ENCODE measurements at regions not wholly inside any gene's neighbourhood (a gene's known extent, or its start where the extent isn't known, plus 50 kb on each side); places are given as distances from the start of the nearest gene placed in this dataset.

GRCh38 chr1:5481889-5482288, 510.3 kb downstream of the NPHP4 start:
- DNase-seq (ENCODE audit: low read depth, low spot score): no peak
- in situ Hi-C loops (cut with MboI): no loop called here
- no TSS peak for BruUV-seq (replicated peaks)

More at GRCh38 chr1:5481889-5482288, 510.3 kb downstream of the NPHP4 start:
- WGBS (ENCODE audit: insufficient coverage, insufficient replicate concordance, low lambda C conversion rate, missing lambda C conversion rate): 9% methylated on average over 10 of the region's 10 CpGs
- intact Hi-C loops (cut with micrococcal nuclease; ENCODE audit: unreplicated experiment): no loop called here
- no peaks in the 10 kb centered on the region for H3K27me3 ChIP-seq (replicated peaks in 1 of 2; ENCODE audit: control insufficient read depth in 2 of 2, insufficient read depth in 2 of 2, low read length in 1 of 2)
- no peak for ATAC-seq
- no peak overlapping the region for H3K4me2 ChIP-seq (ENCODE audit: control insufficient read depth, insufficient read depth)
- no peak for FAIRE-seq
- H3K4me1 ChIP-seq (ENCODE audit: control insufficient read depth, insufficient read depth, low read length): no peaks in the 10 kb centered on the region
- H4K20me1 ChIP-seq (ENCODE audit: control insufficient read depth, insufficient read depth): no peaks in the 10 kb centered on the region
- CTCF ChIA-PET: interaction anchor here (1.1 kb wide), 1 partner anchor 28 kb away, joined by 4 read pairs; no protein-coding TSS in a partner anchor
- TF ChIP-seq POLR2A (IDR thresholded peaks at IDR 0.05; ENCODE audit: low read depth, low read length): no peak
- TF ChIP-seq MEF2B (IDR thresholded peaks at IDR 0.05; ENCODE audit: partially characterized antibody, poor library complexity, severe bottlenecking): no peak
- no peak for TF ChIP-seq ZNF592 (IDR thresholded peaks at IDR 0.05)
- TF ChIP-seq, protein P1, sequence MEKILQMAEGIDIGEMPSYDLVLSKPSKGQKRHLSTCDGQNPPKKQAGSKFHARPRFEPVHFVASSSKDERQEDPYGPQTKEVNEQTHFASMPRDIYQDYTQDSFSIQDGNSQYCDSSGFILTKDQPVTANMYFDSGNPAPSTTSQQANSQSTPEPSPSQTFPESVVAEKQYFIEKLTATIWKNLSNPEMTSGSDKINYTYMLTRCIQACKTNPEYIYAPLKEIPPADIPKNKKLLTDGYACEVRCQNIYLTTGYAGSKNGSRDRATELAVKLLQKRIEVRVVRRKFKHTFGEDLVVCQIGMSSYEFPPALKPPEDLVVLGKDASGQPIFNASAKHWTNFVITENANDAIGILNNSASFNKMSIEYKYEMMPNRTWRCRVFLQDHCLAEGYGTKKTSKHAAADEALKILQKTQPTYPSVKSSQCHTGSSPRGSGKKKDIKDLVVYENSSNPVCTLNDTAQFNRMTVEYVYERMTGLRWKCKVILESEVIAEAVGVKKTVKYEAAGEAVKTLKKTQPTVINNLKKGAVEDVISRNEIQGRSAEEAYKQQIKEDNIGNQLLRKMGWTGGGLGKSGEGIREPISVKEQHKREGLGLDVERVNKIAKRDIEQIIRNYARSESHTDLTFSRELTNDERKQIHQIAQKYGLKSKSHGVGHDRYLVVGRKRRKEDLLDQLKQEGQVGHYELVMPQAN (conservative IDR thresholded peaks at IDR 0.05): no peak
- TF ChIP-seq RB1 (IDR thresholded peaks at IDR 0.05; ENCODE audit: borderline replicate concordance): no peak
- TF ChIP-seq NR2F1 (conservative IDR thresholded peaks at IDR 0.05): no peak
- TF ChIP-seq TAF1 (IDR thresholded peaks at IDR 0.05; ENCODE audit: borderline replicate concordance, low read depth, low read length): no peak
- TF ChIP-seq ZNF217 (IDR thresholded peaks at IDR 0.05): no peak
- no peaks in the 10 kb centered on the region for H3K36me3 ChIP-seq (ENCODE audit: control insufficient read depth in 2 of 2, insufficient read depth in 2 of 2, low read length in 1 of 2)
- H3K27ac ChIP-seq (ENCODE audit: control insufficient read depth, insufficient read depth): no peak overlapping the region
- RAD21 ChIA-PET (ENCODE audit: unreplicated experiment): no interaction called here
- no peaks in the 10 kb centered on the region for H3K9me3 ChIP-seq (replicated peaks; ENCODE audit: control insufficient read depth, insufficient read depth, low read length)
- H3K79me2 ChIP-seq (ENCODE audit: control insufficient read depth, insufficient read depth, low read length): no peaks in the 10 kb centered on the region
- no peak overlapping the region for H3K4me3 ChIP-seq
- no peak overlapping the region for H3K9ac ChIP-seq (ENCODE audit: control insufficient read depth, insufficient read depth, low read length)
- POLR2A ChIA-PET: no interaction called here
- H2AFZ ChIP-seq (ENCODE audit: control insufficient read depth, low read depth, low read length): no peak overlapping the region
- SMC1A ChIA-PET (ENCODE audit: uncharacterized antibody, unreplicated experiment): no interaction called here
